ENCODE measurements at regions not wholly inside any gene's neighbourhood (a gene's known extent, or its start where the extent isn't known, plus 50 kb on each side); places are given as distances from the start of the nearest gene placed in this dataset.
A peak's percentile ranks its signal among the peaks of the same experiment; 100 is the strongest.

DNA sequence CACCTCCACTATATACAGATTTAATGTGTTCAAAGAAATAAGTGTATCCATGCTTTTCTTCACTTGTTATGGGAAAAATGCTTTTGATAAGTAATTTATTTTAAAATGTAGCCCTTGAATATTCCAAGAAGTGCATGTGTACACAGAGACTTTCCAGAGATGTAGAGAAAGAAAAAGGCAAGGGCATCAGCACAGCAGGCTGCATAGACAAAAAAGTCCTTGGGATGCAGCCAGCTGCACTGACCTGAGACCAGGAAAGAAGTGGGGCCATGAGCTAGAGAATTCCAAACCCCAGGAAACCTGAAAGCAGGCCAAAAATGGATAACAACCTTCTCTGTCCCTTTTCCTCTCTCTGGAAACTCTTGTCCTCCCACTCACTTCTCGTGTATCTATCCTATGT is 51.6 kb upstream of the PRDM8 start:
- ATAC-seq (replicated peaks in 6 of 8): no peak
- no peak overlapping the region for H3K27ac ChIP-seq
- 50 to 88% (median 80%) methylated on average over 1 of the region's 1 CpG; no CpG with 5 or more reads in 4 of the 10 experiments for WGBS, 10 experiments

DNA sequence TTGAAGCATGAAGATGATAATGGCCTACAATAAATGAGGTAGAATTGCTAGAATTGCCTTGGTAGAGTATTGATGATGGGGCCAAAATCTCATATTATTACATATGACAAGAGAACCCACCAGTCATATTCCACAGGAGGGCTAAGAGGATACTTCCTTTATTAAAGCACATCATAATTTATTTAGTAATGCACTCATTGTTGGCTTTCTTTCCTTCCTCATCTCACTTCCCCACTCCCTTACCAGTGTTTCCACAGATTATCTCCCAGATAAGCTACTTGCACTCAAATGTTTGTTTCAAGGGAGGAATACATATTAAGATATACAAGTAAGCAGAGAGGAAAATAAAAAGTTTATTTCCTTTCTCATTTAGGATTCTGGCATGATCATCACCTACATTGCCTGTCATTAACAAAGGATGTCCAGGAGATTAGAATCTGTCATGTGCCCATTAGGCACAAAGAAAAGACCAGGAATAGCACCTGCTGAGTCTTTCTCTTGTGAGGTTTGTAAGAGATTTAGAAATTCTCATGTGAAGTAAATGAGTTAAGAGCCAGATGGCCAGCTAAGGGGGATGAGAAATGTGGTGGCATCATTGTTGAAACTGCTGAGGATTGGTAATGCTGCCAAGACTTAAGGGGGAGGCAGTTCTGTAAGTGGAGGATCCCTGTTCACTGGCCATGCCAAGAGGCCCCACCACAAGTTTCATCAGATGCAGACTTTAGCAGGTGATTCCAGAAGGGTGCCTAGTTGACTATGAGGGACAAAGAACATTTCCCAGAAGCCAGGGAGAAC is 52.4 kb upstream of the PRDM8 start:
- no peak for ATAC-seq (replicated peaks in 6 of 8)
- Histone ChIP-seq H3K4me1 (replicated peaks in 1 of 2) (no peaks in the 10 kb centered on the region), H3K27ac (no peak overlapping the region), H3K4me3 (no peak overlapping the region)
- in situ Hi-C loops (cut with MboI; ENCODE audit: low pct_unique_long_range_greater_than_20kb in 2 of 9, low sequenced_read_pairs in 9 of 9, unreplicated experiment in 9 of 9): no loop called here

More for the DNA sequence above, 51.6 kb upstream of the PRDM8 start:
- in situ Hi-C loops (cut with MboI; ENCODE audit: low pct_unique_long_range_greater_than_20kb in 2 of 9, low sequenced_read_pairs in 9 of 9, unreplicated experiment in 9 of 9): no loop called here
- no peaks in the 10 kb centered on the region for H3K4me1 ChIP-seq (replicated peaks in 1 of 2)
- no peak overlapping the region for H3K4me3 ChIP-seq

DNA sequence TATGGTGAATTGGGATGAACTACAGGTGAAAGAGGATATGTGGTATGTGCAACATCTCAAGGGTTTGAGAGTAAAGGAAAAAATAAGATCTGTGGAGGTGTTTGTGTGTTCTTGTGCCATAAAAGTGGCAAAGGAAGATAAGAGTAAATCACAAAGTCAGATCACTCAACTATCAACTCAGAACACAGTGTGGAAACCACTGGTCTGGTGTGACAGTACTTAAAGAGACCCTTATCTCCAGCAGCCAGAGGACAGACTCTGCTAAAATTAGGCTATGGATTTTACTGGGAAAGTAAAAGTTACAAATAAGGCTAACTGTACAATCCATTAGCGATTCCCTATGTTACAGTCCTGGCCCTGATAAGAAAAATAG is 54.0 kb upstream of the PRDM8 start:
- WGBS, 10 experiments: 71 to 100% (median 100%) methylated on average over 1 of the region's 1 CpG; no CpG with 5 or more reads in 3 of the 10 experiments
- in situ Hi-C loops (cut with MboI; ENCODE audit: low pct_unique_long_range_greater_than_20kb in 2 of 9, low sequenced_read_pairs in 9 of 9, unreplicated experiment in 9 of 9): no loop called here
- no peak overlapping the region for H3K27ac ChIP-seq
- no peaks in the 10 kb centered on the region for H3K4me1 ChIP-seq (replicated peaks in 1 of 2)
- ATAC-seq (replicated peaks in 6 of 8): no peak
- H3K4me3 ChIP-seq: no peak overlapping the region

DNA sequence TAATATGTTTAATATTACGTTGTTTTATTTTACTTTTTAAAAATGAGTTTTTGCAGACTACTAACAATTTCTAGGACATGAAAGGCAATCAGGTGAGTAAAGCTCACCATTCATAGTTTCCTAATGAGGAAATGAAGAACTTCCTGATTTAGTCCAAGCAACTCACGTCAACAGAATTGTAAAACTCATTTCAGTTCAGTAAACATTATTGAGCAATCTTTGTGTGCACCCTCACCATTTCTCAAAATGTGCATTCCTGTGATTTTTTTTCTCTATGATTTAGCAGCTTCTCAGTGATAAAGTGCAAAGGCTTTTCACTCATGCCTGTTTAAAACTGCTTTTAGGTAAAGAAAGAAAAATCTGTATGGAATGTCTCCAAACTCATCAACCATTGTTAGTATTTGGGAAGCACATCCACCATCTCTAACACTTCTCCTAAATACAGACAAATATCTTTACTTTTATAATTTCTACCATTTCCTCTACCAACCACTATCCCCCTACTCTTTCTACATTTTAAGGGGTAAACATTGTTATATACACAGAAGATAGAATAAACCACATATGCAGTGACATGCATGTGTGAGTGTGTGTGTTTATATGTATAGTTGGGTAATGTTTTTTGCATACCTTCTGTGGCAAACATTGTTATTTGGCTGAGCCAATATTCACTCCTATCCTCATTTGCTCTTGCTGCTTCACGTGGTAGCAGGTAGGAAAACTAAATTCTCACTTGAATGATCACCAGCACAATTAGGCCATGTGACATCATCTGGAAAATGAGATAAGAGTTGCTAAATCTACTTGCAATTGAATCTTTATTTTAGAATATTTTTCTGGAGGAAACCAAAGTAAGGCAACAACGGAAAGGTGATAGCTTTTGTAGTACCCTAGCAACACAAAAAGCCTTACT is 54.7 kb upstream of the PRDM8 start:
- WGBS, 10 experiments: 65 to 100% (median 90%) methylated on average over 1 to 4 of the region's 4 CpGs
- Histone ChIP-seq H3K4me1 (replicated peaks in 1 of 2) (no peaks in the 10 kb centered on the region), H3K4me3 (no peak overlapping the region), H3K27ac (no peak overlapping the region)
- no peak for ATAC-seq (replicated peaks in 6 of 8)
- in situ Hi-C loops (cut with MboI; ENCODE audit: low pct_unique_long_range_greater_than_20kb in 2 of 9, low sequenced_read_pairs in 9 of 9, unreplicated experiment in 9 of 9): no loop called here

DNA sequence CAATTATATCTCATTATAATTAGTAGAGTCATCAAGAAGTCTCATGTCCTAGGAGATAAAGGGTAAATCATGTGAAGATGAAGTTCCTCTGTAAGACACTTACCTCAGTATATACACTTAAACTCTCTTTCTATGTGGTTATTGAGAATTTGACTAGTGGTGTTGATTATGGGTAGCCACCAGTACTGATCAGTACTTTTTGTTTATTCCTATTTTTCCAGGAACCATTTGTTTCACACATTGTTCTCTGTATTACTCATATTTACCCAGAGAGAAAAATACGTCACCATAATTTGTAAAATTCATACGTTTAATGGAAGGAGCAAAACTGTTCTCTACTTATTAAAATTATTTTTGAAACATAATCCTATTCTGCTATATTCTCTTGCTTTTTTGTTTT is 55.8 kb upstream of the PRDM8 start:
- in situ Hi-C loops (cut with MboI; ENCODE audit: low pct_unique_long_range_greater_than_20kb in 2 of 9, low sequenced_read_pairs in 9 of 9, unreplicated experiment in 9 of 9): no loop called here
- no peak for ATAC-seq (replicated peaks in 6 of 8)
- no peak overlapping the region for H3K27ac ChIP-seq
- WGBS, 10 experiments: 80 to 100% (median 92%) methylated on average over 1 to 2 of the region's 2 CpGs
- H3K4me3 ChIP-seq: no peak overlapping the region
- no peaks in the 10 kb centered on the region for H3K4me1 ChIP-seq (replicated peaks in 1 of 2)

DNA sequence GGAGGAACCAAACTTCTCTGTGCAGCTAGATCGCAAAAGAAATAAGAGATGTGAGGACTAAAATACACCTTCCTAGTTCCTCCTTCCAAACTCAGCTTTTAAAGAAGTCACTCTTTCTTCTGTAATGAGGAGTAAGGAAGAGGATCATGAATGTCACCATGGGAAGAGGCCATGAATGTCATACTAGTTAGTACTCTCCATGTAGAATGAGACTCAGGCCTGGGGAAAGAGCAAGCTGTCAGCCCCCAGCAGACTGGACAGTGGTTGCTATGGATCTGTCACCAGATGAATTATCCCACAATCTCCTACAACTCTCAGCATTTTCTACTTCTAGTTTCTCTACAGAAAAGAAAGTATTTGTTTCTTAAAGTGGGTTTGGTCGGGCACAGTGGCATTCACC is 57.1 kb upstream of the PRDM8 start:
- Histone ChIP-seq H3K4me3 (no peak overlapping the region), H3K27ac (no peak overlapping the region), H3K4me1 (replicated peaks in 1 of 2) (no peaks in the 10 kb centered on the region)
- WGBS, 10 experiments: 80 to 100% (median 96%) methylated on average over 1 to 2 of the region's 2 CpGs; no CpG with 5 or more reads in 2 of the 10 experiments
- peak in 1 of 8 experiments; percentile 40 for ATAC-seq (replicated peaks in 6 of 8)
- in situ Hi-C loops (cut with MboI; ENCODE audit: low pct_unique_long_range_greater_than_20kb in 2 of 9, low sequenced_read_pairs in 9 of 9, unreplicated experiment in 9 of 9): no loop called here

DNA sequence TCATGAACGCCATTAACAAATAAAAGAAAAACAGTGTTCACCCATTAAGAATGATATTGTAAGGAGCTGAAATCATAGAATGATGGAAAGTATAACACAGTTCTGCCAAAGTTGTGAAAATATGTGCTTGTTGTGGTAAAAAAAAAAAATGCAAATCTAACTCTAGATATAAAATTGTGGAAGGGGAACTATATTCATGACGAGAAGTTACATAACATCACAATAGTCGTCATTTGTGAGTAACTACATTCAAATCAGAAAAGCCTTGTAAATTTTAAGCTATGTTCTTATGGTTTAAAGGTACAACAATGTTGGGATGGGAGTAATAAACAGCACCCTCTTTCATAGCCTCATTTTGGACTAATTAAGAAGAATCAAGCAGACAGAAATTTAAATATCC is 57.6 kb upstream of the PRDM8 start:
- Histone ChIP-seq H3K4me3 (no peak overlapping the region), H3K27ac (no peak overlapping the region), H3K4me1 (replicated peaks in 1 of 2) (no peaks in the 10 kb centered on the region)
- in situ Hi-C loops (cut with MboI; ENCODE audit: low pct_unique_long_range_greater_than_20kb in 2 of 9, low sequenced_read_pairs in 9 of 9, unreplicated experiment in 9 of 9): no loop called here
- WGBS, 10 experiments: 78 to 96% (median 85%) methylated on average over 1 to 3 of the region's 3 CpGs
- ATAC-seq (replicated peaks in 6 of 8): no peak

DNA sequence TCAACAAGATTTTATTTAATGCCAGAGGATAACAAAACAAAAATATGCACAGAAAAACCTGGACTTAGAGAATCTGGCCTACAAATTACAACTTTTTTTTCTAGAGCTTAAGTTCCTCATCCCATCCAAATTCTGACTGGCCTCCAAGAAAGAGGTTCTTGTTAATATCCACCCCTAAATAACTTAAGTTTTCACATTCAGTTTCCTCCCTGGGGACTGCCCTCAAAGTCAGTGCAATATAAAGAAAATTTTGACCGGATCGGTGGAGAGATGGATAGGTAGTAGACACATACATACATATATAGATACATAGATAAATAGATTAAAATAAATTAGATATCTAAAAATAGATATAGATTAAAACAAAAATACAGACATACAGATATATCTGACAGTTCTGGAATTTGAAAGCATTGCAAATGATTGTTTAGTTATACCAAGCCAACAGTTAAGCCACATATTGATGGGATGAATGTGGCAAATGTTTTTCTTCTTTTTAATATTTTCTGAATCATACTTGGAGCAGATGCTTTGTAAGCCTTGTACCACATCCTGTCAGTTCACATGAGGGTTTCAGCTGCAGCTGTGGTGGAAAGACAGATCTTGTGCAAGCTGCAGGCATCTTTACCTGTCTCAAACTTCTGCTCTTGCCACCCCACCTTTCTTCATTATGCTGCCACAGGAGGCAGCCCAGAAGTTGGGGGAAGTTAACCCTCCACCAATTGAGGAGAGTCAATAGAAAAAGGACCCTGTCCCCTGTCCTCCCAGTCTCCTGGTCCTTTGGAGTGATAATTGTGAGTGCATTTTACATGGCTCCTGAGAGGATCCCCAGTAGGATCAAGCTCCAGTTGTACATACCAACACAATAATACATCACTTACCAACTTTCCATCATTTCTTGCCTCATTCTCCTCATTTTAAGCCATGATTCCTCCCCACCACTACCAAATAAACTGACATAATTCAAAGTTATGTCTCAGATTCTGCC is 58.5 kb upstream of the PRDM8 start:
- Histone ChIP-seq H3K4me1 (replicated peaks in 1 of 2) (no peaks in the 10 kb centered on the region), H3K27ac (no peak overlapping the region), H3K4me3 (no peak overlapping the region)
- 13 to 100% (median 96%) methylated on average over 2 of the region's 2 CpGs; no CpG with 5 or more reads in 1 of the 10 experiments for WGBS, 10 experiments
- ATAC-seq (replicated peaks in 6 of 8): no peak
- in situ Hi-C loops (cut with MboI; ENCODE audit: low pct_unique_long_range_greater_than_20kb in 2 of 9, low sequenced_read_pairs in 9 of 9, unreplicated experiment in 9 of 9): no loop called here

DNA sequence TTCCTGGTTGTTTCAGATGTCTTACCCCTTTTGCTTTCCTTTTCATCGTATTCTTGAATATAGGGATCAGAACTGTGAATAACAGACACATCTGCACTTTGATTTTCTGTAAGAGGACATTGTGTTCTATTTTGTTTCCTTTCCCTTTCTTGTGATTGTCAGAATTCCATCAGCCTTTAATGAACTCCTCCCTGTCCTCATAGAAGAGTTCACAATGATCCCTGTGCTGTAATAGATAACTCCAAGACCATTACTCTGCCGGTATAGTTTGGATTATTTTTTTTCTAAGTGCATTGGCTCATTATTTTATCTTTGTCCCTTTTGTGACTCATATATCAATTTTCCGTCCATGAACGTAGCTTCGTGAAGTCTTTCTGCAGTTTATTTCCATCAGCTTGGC is 59.7 kb upstream of the PRDM8 start:
- H3K4me3 ChIP-seq: no peak overlapping the region
- no peaks in the 10 kb centered on the region for H3K4me1 ChIP-seq (replicated peaks in 1 of 2)
- H3K27ac ChIP-seq: no peak overlapping the region
- ATAC-seq (replicated peaks in 6 of 8): no peak
- in situ Hi-C loops (cut with MboI; ENCODE audit: low pct_unique_long_range_greater_than_20kb in 2 of 9, low sequenced_read_pairs in 9 of 9, unreplicated experiment in 9 of 9): no loop called here
- 36 to 100% (median 78%) methylated on average over 2 to 5 of the region's 5 CpGs for WGBS, 10 experiments

DNA sequence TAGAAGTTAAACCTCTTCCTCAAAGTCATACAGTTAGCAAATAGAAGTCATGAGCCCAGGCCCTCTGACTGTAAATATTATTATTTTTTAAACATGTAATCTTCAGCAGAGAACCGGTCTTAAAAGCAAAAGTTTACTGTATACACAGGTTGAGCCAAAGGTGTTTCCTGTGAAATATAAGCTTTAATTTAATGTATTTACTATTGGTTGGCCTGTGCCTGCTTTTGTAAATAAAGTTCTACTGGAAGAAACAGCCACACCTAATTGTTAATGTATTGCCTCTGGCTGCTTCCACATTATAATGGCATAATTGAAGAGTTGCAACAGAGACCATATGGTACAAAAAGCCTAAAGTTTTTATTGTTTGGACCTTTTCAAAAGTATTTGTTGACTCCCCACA is 61.0 kb upstream of the PRDM8 start:
- WGBS, 10 experiments: 17 to 100% (median 78%) methylated on average over 1 of the region's 1 CpG; no CpG with 5 or more reads in 2 of the 10 experiments
- H3K4me3 ChIP-seq: no peak overlapping the region
- peak in 3 of 8 experiments; percentile 80 to 93 (median 82) for ATAC-seq (replicated peaks in 6 of 8)
- no peaks in the 10 kb centered on the region for H3K4me1 ChIP-seq (replicated peaks in 1 of 2)
- in situ Hi-C loops (cut with MboI; ENCODE audit: low pct_unique_long_range_greater_than_20kb in 2 of 9, low sequenced_read_pairs in 9 of 9, unreplicated experiment in 9 of 9): no loop called here
- no peak overlapping the region for H3K27ac ChIP-seq

DNA sequence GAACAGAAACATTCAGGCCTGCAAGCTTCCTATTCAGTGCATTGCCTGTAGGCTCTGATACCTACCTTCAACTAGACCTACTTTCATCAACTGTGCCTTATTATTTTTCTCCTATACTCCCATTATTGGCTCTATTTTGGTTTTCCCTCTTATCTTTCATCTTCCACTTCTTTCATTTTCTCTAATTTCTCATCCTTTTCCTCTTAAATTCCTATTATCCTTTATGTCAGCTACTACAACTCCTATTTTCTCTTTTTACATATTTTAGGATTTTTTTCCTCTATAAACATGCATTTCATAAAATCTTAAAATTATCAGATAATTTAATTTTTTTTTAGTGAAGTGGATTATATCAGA is 61.6 kb upstream of the PRDM8 start:
- Histone ChIP-seq H3K27ac (no peak overlapping the region), H3K4me3 (no peak overlapping the region), H3K4me1 (replicated peaks in 1 of 2) (no peaks in the 10 kb centered on the region)
- in situ Hi-C loops (cut with MboI; ENCODE audit: low pct_unique_long_range_greater_than_20kb in 2 of 9, low sequenced_read_pairs in 9 of 9, unreplicated experiment in 9 of 9): no loop called here
- no peak for ATAC-seq (replicated peaks in 6 of 8)

DNA sequence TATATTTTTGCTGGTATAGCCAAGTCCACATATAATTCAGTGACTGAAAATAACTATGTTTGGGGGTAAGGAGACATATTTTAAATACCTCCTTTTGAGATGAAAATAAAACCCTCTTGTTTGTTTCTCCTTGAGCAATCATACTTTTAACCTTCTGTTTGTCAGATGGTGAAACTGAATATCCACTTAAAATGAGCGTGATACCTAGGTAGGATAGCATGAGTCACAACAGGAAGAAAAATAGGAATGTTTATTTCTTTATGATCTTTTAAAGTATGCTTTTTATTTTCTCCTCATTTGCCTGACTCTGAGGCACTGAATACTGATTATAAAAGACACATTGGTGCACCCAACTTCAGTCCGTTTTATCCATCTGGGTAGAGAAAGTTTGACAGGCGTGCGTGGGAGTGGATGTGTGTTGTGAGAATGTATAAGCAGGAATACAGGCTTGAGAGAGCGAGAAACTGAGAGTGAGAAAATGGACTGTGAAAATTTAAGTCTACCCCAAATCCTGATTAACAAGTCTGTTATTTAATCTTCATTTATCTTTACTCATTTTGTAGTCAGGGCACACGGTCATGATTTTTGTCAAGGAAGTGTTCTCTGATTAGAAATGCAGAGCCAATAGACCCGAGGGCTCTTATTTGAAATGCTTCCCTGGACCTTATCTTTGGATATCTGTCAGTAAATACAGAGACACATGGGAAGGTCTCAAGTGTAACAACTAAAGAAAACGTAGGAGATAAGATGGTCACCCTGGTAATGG is 62.1 kb upstream of the ANTXR2 start:
- Histone ChIP-seq H3K4me3 (no peak overlapping the region), H3K27ac (no peak overlapping the region), H3K4me1 (replicated peaks in 1 of 2) (no peaks in the 10 kb centered on the region)
- no peak for ATAC-seq (replicated peaks in 6 of 8)
- in situ Hi-C loops (cut with MboI; ENCODE audit: low pct_unique_long_range_greater_than_20kb in 2 of 9, low sequenced_read_pairs in 9 of 9, unreplicated experiment in 9 of 9): no loop called here
- 83 to 100% (median 89%) methylated on average over 2 to 8 of the region's 8 CpGs for WGBS, 10 experiments

Measured in motor neuron (in vitro differentiated cells).